UCSD-AML1 (cell line): ENCODE measurements at regions not wholly inside any gene's neighbourhood (a gene's known extent, or its start where the extent isn't known, plus 50 kb on each side); places are given as distances from the start of the nearest gene placed in this dataset.
"Not testable (repeated sequence)": the region's sequence is repeated elsewhere in the genome, so short reads cannot be mapped to it uniquely, and the experiment has no call there.

Experiments
- DNase-seq: peaks from one replicate; lab custom pipeline; 2025; ENCODE audit not compliant: unreplicated experiment; lab: John Stamatoyannopoulos, UW

GRCh38 chr5:101664071-101664791 lies 631.9 kb downstream of the SLCO4C1 start:
- DNase-seq: no peak

- no peak for DNase-seq
Measured at GRCh38 chr5:101663543-101663942, 632.5 kb downstream of the SLCO4C1 start.

GRCh38 chr5:101662263-101662662 lies 633.8 kb downstream of the SLCO4C1 start:
- no peak for DNase-seq

GRCh38 chr5:101658433-101658832 lies 637.7 kb downstream of the SLCO4C1 start:
- no peak for DNase-seq

- DNase-seq: no peak
Measured at GRCh38 chr5:101653996-101654395, 642.1 kb downstream of the SLCO4C1 start.

- no peak for DNase-seq
Measured at GRCh38 chr5:101647861-101648260, 648.2 kb downstream of the SLCO4C1 start.

- DNase-seq: no peak
Measured at GRCh38 chr5:101643794-101644193, 652.3 kb downstream of the SLCO4C1 start.

- no peak for DNase-seq
Measured at GRCh38 chr5:101637599-101637998, 658.5 kb downstream of the SLCO4C1 start.

GRCh38 chr5:101627770-101628169 lies 668.3 kb downstream of the SLCO4C1 start:
- not testable (repeated sequence) for DNase-seq

GRCh38 chr5:101626572-101626971 lies 669.5 kb downstream of the SLCO4C1 start:
- DNase-seq: no peak

GRCh38 chr5:101611039-101611438 lies 685.0 kb downstream of the SLCO4C1 start:
- no peak for DNase-seq

GRCh38 chr5:101608322-101608721 lies 687.8 kb downstream of the SLCO4C1 start:
- DNase-seq: no peak

GRCh38 chr5:101605700-101606099 lies 690.4 kb downstream of the SLCO4C1 start:
- no peak for DNase-seq

GRCh38 chr5:101600614-101601013 lies 695.5 kb downstream of the SLCO4C1 start:
- no peak for DNase-seq

- no peak for DNase-seq
Measured at GRCh38 chr5:101590384-101590783, 687.3 kb upstream of the ST8SIA4 start.

GRCh38 chr5:101585366-101585765 lies 682.3 kb upstream of the ST8SIA4 start:
- no peak for DNase-seq

- no peak for DNase-seq
Measured at GRCh38 chr5:101580591-101580990, 677.5 kb upstream of the ST8SIA4 start.

- no peak for DNase-seq
Measured at GRCh38 chr5:101574017-101574416, 670.9 kb upstream of the ST8SIA4 start.

GRCh38 chr5:101561018-101561417 lies 657.9 kb upstream of the ST8SIA4 start:
- no peak for DNase-seq

- no peak for DNase-seq
Measured at GRCh38 chr5:101543780-101544179, 640.7 kb upstream of the ST8SIA4 start.

GRCh38 chr5:101539315-101539714 lies 636.2 kb upstream of the ST8SIA4 start:
- DNase-seq: no peak

- DNase-seq: no peak
Measured at GRCh38 chr5:101535626-101536025, 632.5 kb upstream of the ST8SIA4 start.

GRCh38 chr5:101534491-101535110 lies 631.5 kb upstream of the ST8SIA4 start:
- no peak for DNase-seq
